ENCODE measurements at regions not wholly inside any gene's neighbourhood (a gene's known extent, or its start where the extent isn't known, plus 50 kb on each side); places are given as distances from the start of the nearest gene placed in this dataset.

DNA sequence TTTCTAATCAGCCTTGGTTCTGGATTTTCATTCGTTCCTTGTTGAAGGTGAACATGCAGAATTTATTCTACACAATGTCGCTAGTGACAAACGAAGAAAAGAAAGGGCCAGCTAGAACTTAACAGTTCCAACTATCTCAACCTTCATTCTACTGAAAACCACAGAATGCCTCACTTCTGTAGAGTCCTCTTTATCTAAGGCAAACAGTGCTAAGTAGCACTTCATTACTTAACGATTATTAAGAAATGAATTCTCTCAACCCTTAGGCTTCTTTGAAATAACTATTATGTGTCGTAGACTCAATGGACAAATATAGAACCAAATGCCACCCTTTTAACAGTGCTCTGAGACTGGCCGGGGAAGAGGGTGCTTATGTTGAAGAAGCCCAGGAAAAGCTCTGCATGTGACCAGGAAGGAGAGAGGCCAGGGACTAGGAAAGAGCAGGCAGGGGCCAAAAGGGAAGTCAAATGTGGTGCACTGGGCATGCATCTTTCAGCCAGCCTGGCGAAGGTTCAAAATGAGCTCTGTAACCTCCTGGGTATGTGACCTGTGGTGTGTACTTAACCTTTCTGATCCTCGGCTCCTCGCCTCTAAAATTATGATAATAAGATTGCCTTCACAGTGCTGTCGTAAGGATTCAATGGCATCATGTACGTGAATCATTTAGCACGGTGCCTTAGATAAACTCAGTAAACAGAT is 55.4 kb upstream of the BMP2 start (continued):
- TF ChIP-seq, protein P1, sequence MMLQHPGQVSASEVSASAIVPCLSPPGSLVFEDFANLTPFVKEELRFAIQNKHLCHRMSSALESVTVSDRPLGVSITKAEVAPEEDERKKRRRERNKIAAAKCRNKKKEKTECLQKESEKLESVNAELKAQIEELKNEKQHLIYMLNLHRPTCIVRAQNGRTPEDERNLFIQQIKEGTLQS (IDR thresholded peaks at IDR 0.05; ENCODE audit: insufficient read depth, low read depth, low read length) = no peak
- TF ChIP-seq CTBP2 (IDR thresholded peaks at IDR 0.05; ENCODE audit: borderline replicate concordance, insufficient read depth, insufficient read length, low read length) (no peak), KDM5A (IDR thresholded peaks at IDR 0.05; ENCODE audit: low read length) (no peak)
